H9 (cell line): ENCODE measurements at regions not wholly inside any gene's neighbourhood (a gene's known extent, or its start where the extent isn't known, plus 50 kb on each side); places are given as distances from the start of the nearest gene placed in this dataset.

Source experiments
- DNase-seq: peaks from one replicate; pipeline ENCODE4 v3.0.0-alpha.2; 2017
- H2AFZ ChIP-seq: one replicate; pipeline ENCODE4 v1.6.1; 2013; ENCODE audit warnings: mild to moderate bottlenecking, low read length, control low read depth, moderate library complexity
- H2AK5ac ChIP-seq: 2 replicates; pipeline ENCODE4 v1.6.1; 2013; ENCODE audit warnings: low read length, control low read depth, mixed read lengths; ENCODE audit not compliant: insufficient read length
- H2BK120ac ChIP-seq: one replicate; pipeline ENCODE4 v1.6.1; 2013; ENCODE audit warnings: low read depth, mild to moderate bottlenecking, low read length, control low read depth, inconsistent platforms; ENCODE audit not compliant: poor library complexity, severe bottlenecking
- H2BK12ac ChIP-seq: 2 replicates; pipeline ENCODE4 v1.6.1; 2013; ENCODE audit warnings: low read length, control low read depth, mixed read lengths, low read depth; ENCODE audit not compliant: insufficient read length
- H2BK15ac ChIP-seq: 2 replicates; pipeline ENCODE4 v1.6.1; 2013; ENCODE audit warnings: low read depth, low read length, control low read depth
- H2BK20ac ChIP-seq: one replicate; pipeline ENCODE4 v1.6.1; 2013; ENCODE audit warnings: low read depth, mild to moderate bottlenecking, low read length, control low read depth, inconsistent platforms; ENCODE audit not compliant: poor library complexity, severe bottlenecking
- H2BK5ac ChIP-seq: 2 replicates; pipeline ENCODE4 v1.6.1; 2013; ENCODE audit warnings: low read length, control low read depth, mixed read lengths; ENCODE audit not compliant: insufficient read length
- H3K14ac ChIP-seq: 2 replicates; pipeline ENCODE4 v1.6.1; 2013; ENCODE audit warnings: low read length, control low read depth; ENCODE audit not compliant: insufficient read depth
- H3K18ac ChIP-seq: 2 replicates; pipeline ENCODE4 v1.6.1; 2013; ENCODE audit warnings: low read depth, mild to moderate bottlenecking, mixed read lengths, low read length, control low read depth; ENCODE audit not compliant: insufficient read length
- H3K23ac ChIP-seq: 2 replicates; pipeline ENCODE4 v1.6.1; 2013; ENCODE audit warnings: low read length, control low read depth, mixed read lengths, low read depth; ENCODE audit not compliant: insufficient read length
- H3K23me2 ChIP-seq: 2 replicates; pipeline ENCODE4 v1.6.1; 2013; ENCODE audit warnings: low read depth, mild to moderate bottlenecking, mixed read lengths, low read length, control low read depth; ENCODE audit not compliant: insufficient read length, poor library complexity, severe bottlenecking
- H3K27ac ChIP-seq: 2 replicates; pipeline ENCODE4 v1.5.1; 2013; ENCODE audit warnings: low read length, control low read depth, mixed read lengths, low read depth; ENCODE audit not compliant: insufficient read length
- H3K27me3 ChIP-seq: 2 replicates; pipeline ENCODE4 v1.6.1; 2013; ENCODE audit warnings: low read length, control low read depth, inconsistent platforms; ENCODE audit not compliant: insufficient read depth
- H3K4ac ChIP-seq: 2 replicates; pipeline ENCODE4 v1.6.1; 2013; ENCODE audit warnings: low read depth, mild to moderate bottlenecking, control low read depth, inconsistent platforms, low read length, moderate library complexity
- H3K4me1 ChIP-seq: 2 replicates; pipeline ENCODE4 v1.6.1; 2013; ENCODE audit warnings: low read length, control low read depth, inconsistent platforms; ENCODE audit not compliant: insufficient read depth
- H3K4me2 ChIP-seq: 2 replicates; pipeline ENCODE4 v1.6.1; 2013; ENCODE audit warnings: low read length, control low read depth, mixed read lengths; ENCODE audit not compliant: insufficient read length, insufficient read depth
- H3K56ac ChIP-seq: 2 replicates; pipeline ENCODE4 v1.6.1; 2013; ENCODE audit warnings: low read depth, mild to moderate bottlenecking, mixed read lengths, low read length, control low read depth; ENCODE audit not compliant: insufficient read length
- H3K79me1 ChIP-seq: 2 replicates; pipeline ENCODE4 v1.6.1; 2013; ENCODE audit warnings: low read depth, mild to moderate bottlenecking, moderate library complexity, low read length, control low read depth, inconsistent platforms; ENCODE audit not compliant: insufficient read depth, poor library complexity, severe bottlenecking
- H3K79me2 ChIP-seq: 2 replicates; pipeline ENCODE4 v1.6.1; 2013; ENCODE audit warnings: low read length, control low read depth, inconsistent platforms; ENCODE audit not compliant: insufficient read depth
- H3K9ac ChIP-seq: 2 replicates; pipeline ENCODE4 v1.6.1; 2013; ENCODE audit warnings: low read length, control low read depth, mixed read lengths; ENCODE audit not compliant: insufficient read length; ENCODE audit errors: extremely low read depth
- H3K9me3 ChIP-seq: one replicate; pipeline ENCODE4 v1.6.1; 2013; ENCODE audit warnings: low read depth, low read length, inconsistent platforms; ENCODE audit not compliant: control insufficient read depth
- H3T11ph ChIP-seq: one replicate; pipeline ENCODE4 v1.6.1; 2013; ENCODE audit warnings: mild to moderate bottlenecking, low read length, control low read depth, inconsistent platforms
- H4K20me1 ChIP-seq: one replicate; pipeline ENCODE4 v1.6.1; 2013; ENCODE audit not compliant: control insufficient read depth, insufficient read length, insufficient read depth
- H4K5ac ChIP-seq: 2 replicates; pipeline ENCODE4 v1.6.1; 2013; ENCODE audit warnings: low read depth, mild to moderate bottlenecking, mixed read lengths, low read length, control low read depth; ENCODE audit not compliant: insufficient read length
- H4K8ac ChIP-seq: replicated peaks from 2 replicates; pipeline ENCODE4 v1.6.1; 2013; ENCODE audit warnings: low read length, control low read depth, mixed read lengths, low read depth; ENCODE audit not compliant: insufficient read length
- H4K91ac ChIP-seq: 2 replicates; pipeline ENCODE4 v1.6.1; 2013; ENCODE audit warnings: low read depth, mild to moderate bottlenecking, moderate library complexity, mixed read lengths, low read length, control low read depth; ENCODE audit not compliant: insufficient read length
- H3K27ac Mint-ChIP-seq, 3 experiments: 2 replicates in 2 of 3; 3 replicates in 1 of 3; pipeline ENCODE4 v1.8.0; 2020 to 2021; ENCODE audit warnings: mixed read lengths in 3 of 3, mild to moderate bottlenecking in 1 of 3, moderate library complexity in 1 of 3
- H3K27me3 Mint-ChIP-seq: 2 replicates; pipeline ENCODE4 v1.8.0; 2021; ENCODE audit warnings: low read depth, mild to moderate bottlenecking, moderate library complexity, mixed read lengths
- H3K36me3 Mint-ChIP-seq, 3 experiments: 2 replicates in 2 of 3; 3 replicates in 1 of 3; pipeline ENCODE4 v1.8.0; 2020 to 2021; ENCODE audit warnings: low read depth in 3 of 3, mixed read lengths in 3 of 3; ENCODE audit not compliant: insufficient read depth in 1 of 3
- H3K4me1 Mint-ChIP-seq, 2 experiments: 2 replicates each; pipeline ENCODE4 v1.8.0; 2020; ENCODE audit warnings: mixed read lengths in 2 of 2
- H3K4me3 Mint-ChIP-seq, 2 experiments: 2 replicates in 1 of 2; 3 replicates in 1 of 2; pipeline ENCODE4 v1.8.0; 2020 to 2021; ENCODE audit warnings: mild to moderate bottlenecking in 2 of 2, mixed read lengths in 2 of 2, moderate library complexity in 1 of 2
- H3K9me3 Mint-ChIP-seq, 2 experiments: 2 replicates in 1 of 2; 3 replicates in 1 of 2; pipeline ENCODE4 v1.8.0; 2020; ENCODE audit warnings: mild to moderate bottlenecking in 2 of 2, mixed read lengths in 2 of 2, moderate library complexity in 1 of 2
- CTCF ChIP-seq: fragments of 200-600 bp; sonication (generic); conservative IDR thresholded peaks from 3 replicates; pipeline ENCODE4 v1.8.0; 2021; ENCODE audit warnings: antibody characterized with exemption, mild to moderate bottlenecking
- WGBS: extraction: QIAGEN DNeasy Blood & Tissue Kit; methylation state at CpG from one replicate; pipeline ENCODE4 v1.1.7; 2013; ENCODE audit warnings: missing lambda C conversion rate, low lambda C conversion rate, mixed read lengths; ENCODE audit not compliant: insufficient read length; ENCODE audit errors: extremely low coverage; 5-methylcytosine and 5-hydroxymethylcytosine counted together

GRCh38 chr3:62982795-62983455 is 107.7 kb upstream of the CADPS start:
- Histone ChIP-seq H4K8ac (no peak overlapping the region), H2BK5ac (no peak overlapping the region), H4K20me1 (no peaks in the 10 kb centered on the region), H2BK12ac (no peak overlapping the region), H4K91ac (no peak overlapping the region), H3K4me2 (peak overlapping the region; percentile 38), H3K23ac (no peak overlapping the region), H3K9me3 (no peaks in the 10 kb centered on the region), H2AFZ (no peak overlapping the region), H3K4ac (no peak overlapping the region), H3K56ac (no peak overlapping the region), H3T11ph (no peak overlapping the region), H2BK15ac (no peak overlapping the region), H3K79me1 (no peaks in the 10 kb centered on the region), H2AK5ac (no peak overlapping the region), H4K5ac (no peak overlapping the region), H3K27ac (no peak overlapping the region), H2BK20ac (no peak overlapping the region), H3K23me2 (no peaks in the 10 kb centered on the region), H3K9ac (no peak overlapping the region), H2BK120ac (no peak overlapping the region), H3K27me3 (no peaks in the 10 kb centered on the region), H3K14ac (no peak overlapping the region), H3K18ac (no peak overlapping the region), H3K79me2 (no peaks in the 10 kb centered on the region), H3K4me1 (peaks cover 4% of the 10 kb centered on the region; the same call in 1 of the 2 replicates)
- no CpG with 5 or more reads among the region's 4 CpGs for whole genome bisulfite sequencing
- peak overlapping the region in 2 of 3 experiments; percentile 42 to 56; a peak in 4 of 7 replicates for H3K27ac Mint-ChIP-seq
- TF ChIP-seq CTCF: no peak
- no peaks in the 10 kb centered on the region for H3K27me3 Mint-ChIP-seq
- DNase-seq: peak; percentile 54
- H3K9me3 Mint-ChIP-seq: no peaks in the 10 kb centered on the region
- peaks cover 4 to 27% (median 20%) of the 10 kb centered on the region in 3 experiments; a peak in 5 of 7 replicates for H3K36me3 Mint-ChIP-seq
- H3K4me1 Mint-ChIP-seq: peaks cover 35 to 36% of the 10 kb centered on the region in 2 experiments
- no peak overlapping the region; a peak in 1 of 5 replicates for H3K4me3 Mint-ChIP-seq
